HepG2 (cell line): ENCODE measurements at regions not wholly inside any gene's neighbourhood (a gene's known extent, or its start where the extent isn't known, plus 50 kb on each side); places are given as distances from the start of the nearest gene placed in this dataset.

Source experiments
- MAFK ChIP-seq, 2 experiments: IDR thresholded peaks in 1 of 2; conservative IDR thresholded peaks in 1 of 2; 2 replicates each; pipeline ENCODE4 v1.6.1; 2011; ENCODE audit warnings: improper control_type of control experiment in 2 of 2, low read length in 2 of 2
- POLR2AphosphoS5 ChIP-seq: IDR thresholded peaks from 2 replicates; pipeline ENCODE4 v1.6.1; 2012; ENCODE audit warnings: low read depth, low read length
- ZNF260 ChIP-seq: sonication (generic); formaldehyde crosslinking; IDR thresholded peaks from 2 replicates; pipeline ENCODE4 v1.4.0; 2020; ENCODE audit warnings: missing genetic modification reagents, low read depth, mild to moderate bottlenecking, borderline replicate concordance
- TF ChIP-seq, protein P1 (sequence below): sonication (generic); formaldehyde crosslinking; IDR thresholded peaks from 2 replicates; pipeline ENCODE4 v1.5.0; 2020; ENCODE audit warnings: mild to moderate bottlenecking, missing genetic modification reagents, moderate library complexity
- TF ChIP-seq, protein P2 (sequence below): sonication (generic); formaldehyde crosslinking; IDR thresholded peaks from 2 replicates; pipeline ENCODE4 v1.4.0; 2020; ENCODE audit warnings: missing genetic modification reagents

DNA sequence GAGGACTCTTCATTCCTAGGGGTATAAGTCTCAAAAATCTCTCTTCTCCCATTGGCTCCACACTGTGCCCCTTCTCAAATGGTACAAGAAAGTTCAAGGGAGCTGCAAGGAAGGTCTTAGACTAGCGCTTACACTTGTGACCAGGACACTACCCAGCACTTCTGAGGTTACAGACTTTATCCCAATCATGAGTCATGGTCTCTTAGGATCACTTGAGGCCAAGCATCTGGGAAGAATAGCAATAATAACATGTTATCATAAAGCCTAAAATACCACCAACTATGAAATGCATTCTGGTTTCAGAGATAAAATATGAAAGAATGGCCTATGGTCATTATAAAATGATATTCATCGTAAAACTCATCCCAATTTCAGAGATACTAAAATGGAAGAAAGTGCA is 309.9 kb upstream of the PKDCC start:
- TF ChIP-seq POLR2AphosphoS5 (no peak), ZNF260 (CRISPR knock-in tag) (no peak), MAFK (conservative IDR thresholded peaks at IDR 0.05 in 1 of 2, IDR thresholded peaks at IDR 0.05 in 1 of 2; ENCODE audit: low read length in 2 of 2) (no peak)
- TF ChIP-seq, protein P1, sequence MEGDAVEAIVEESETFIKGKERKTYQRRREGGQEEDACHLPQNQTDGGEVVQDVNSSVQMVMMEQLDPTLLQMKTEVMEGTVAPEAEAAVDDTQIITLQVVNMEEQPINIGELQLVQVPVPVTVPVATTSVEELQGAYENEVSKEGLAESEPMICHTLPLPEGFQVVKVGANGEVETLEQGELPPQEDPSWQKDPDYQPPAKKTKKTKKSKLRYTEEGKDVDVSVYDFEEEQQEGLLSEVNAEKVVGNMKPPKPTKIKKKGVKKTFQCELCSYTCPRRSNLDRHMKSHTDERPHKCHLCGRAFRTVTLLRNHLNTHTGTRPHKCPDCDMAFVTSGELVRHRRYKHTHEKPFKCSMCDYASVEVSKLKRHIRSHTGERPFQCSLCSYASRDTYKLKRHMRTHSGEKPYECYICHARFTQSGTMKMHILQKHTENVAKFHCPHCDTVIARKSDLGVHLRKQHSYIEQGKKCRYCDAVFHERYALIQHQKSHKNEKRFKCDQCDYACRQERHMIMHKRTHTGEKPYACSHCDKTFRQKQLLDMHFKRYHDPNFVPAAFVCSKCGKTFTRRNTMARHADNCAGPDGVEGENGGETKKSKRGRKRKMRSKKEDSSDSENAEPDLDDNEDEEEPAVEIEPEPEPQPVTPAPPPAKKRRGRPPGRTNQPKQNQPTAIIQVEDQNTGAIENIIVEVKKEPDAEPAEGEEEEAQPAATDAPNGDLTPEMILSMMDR, result no peak
- TF ChIP-seq, protein P2, sequence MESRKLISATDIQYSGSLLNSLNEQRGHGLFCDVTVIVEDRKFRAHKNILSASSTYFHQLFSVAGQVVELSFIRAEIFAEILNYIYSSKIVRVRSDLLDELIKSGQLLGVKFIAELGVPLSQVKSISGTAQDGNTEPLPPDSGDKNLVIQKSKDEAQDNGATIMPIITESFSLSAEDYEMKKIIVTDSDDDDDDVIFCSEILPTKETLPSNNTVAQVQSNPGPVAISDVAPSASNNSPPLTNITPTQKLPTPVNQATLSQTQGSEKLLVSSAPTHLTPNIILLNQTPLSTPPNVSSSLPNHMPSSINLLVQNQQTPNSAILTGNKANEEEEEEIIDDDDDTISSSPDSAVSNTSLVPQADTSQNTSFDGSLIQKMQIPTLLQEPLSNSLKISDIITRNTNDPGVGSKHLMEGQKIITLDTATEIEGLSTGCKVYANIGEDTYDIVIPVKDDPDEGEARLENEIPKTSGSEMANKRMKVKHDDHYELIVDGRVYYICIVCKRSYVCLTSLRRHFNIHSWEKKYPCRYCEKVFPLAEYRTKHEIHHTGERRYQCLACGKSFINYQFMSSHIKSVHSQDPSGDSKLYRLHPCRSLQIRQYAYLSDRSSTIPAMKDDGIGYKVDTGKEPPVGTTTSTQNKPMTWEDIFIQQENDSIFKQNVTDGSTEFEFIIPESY (CRISPR knock-in tag), result no peak
